Gastrocnemius medialis (tissue), 4 donors: ENCODE measurements at regions not wholly inside any gene's neighbourhood (a gene's known extent, or its start where the extent isn't known, plus 50 kb on each side); places are given as distances from the start of the nearest gene placed in this dataset.

Experiments
- POLR2A ChIP-seq, 2 donors: fragments of 450-650 bp; IDR thresholded peaks; one replicate each; pipeline ENCODE4 v1.6.1; 2017; ENCODE audit warnings: antibody characterized with exemption in 2 of 2, mild to moderate bottlenecking in 2 of 2, moderate library complexity in 2 of 2
- TF ChIP-seq, protein P1 (sequence below), 5 experiments: fragments of 450-650 bp in 3 of 5; fragments of 200-600 bp in 2 of 5; sonication (generic) in 2 of 5; IDR thresholded peaks in 4 of 5; conservative IDR thresholded peaks in 1 of 5; 1 replicate in 4 of 5; 2 replicates in 1 of 5; pipeline ENCODE4 v1.5.1; 2016 to 2019; ENCODE audit warnings: antibody characterized with exemption in 5 of 5, mild to moderate bottlenecking in 3 of 5, moderate library complexity in 3 of 5

DNA sequence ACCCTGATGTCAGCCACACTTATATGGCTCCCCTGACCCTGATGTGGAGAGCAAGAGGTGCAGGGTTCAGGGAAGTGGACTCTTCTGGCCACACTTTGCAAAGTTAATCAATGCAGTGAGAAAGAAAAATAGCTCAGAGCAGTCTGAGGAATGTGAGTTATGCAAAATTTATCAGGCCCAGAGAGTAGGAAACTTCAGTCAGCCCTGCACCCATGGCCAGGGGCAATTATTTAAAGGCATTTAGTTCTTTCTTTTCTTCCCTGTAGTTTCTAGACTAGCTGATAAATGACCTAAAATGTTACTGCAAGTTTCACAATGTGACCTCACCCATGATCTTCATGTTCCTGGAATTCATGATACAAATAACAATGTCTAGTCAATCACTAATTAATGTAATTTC lies 143.7 kb upstream of the GGTLC1 start:
- TF ChIP-seq, protein P1, sequence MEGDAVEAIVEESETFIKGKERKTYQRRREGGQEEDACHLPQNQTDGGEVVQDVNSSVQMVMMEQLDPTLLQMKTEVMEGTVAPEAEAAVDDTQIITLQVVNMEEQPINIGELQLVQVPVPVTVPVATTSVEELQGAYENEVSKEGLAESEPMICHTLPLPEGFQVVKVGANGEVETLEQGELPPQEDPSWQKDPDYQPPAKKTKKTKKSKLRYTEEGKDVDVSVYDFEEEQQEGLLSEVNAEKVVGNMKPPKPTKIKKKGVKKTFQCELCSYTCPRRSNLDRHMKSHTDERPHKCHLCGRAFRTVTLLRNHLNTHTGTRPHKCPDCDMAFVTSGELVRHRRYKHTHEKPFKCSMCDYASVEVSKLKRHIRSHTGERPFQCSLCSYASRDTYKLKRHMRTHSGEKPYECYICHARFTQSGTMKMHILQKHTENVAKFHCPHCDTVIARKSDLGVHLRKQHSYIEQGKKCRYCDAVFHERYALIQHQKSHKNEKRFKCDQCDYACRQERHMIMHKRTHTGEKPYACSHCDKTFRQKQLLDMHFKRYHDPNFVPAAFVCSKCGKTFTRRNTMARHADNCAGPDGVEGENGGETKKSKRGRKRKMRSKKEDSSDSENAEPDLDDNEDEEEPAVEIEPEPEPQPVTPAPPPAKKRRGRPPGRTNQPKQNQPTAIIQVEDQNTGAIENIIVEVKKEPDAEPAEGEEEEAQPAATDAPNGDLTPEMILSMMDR (IDR thresholded peaks at IDR 0.05 in 4 of 5, conservative IDR thresholded peaks at IDR 0.05 in 1 of 5): no peak
- TF ChIP-seq POLR2A (IDR thresholded peaks at IDR 0.05): no peak
